A549 (cell line): ENCODE measurements at regions not wholly inside any gene's neighbourhood (a gene's known extent, or its start where the extent isn't known, plus 50 kb on each side); places are given as distances from the start of the nearest gene placed in this dataset.

Experiments
- BHLHE40 ChIP-seq: IDR thresholded peaks from 2 replicates; pipeline ENCODE4 v1.6.1; 2012; ENCODE audit warnings: low read depth, low read length, inconsistent platforms
- CEBPB ChIP-seq, 2 experiments: fragments of >200 bp in 1 of 2; sonication (Bioruptor Twin) in 1 of 2; formaldehyde crosslinking in 1 of 2; IDR thresholded peaks; 2 replicates each; pipeline ENCODE4 v1.6.1; 2012 to 2016
- EP300 ChIP-seq, 2 experiments: fragments of >200 bp; sonication (Bioruptor Twin); formaldehyde crosslinking; IDR thresholded peaks; 2 replicates in 1 of 2; 3 replicates in 1 of 2; pipeline ENCODE4 v1.6.1; 2016 to 2017
- HOXB5 ChIP-seq: fragments of 250-450 bp; sonication (Bioruptor Pico); IDR thresholded peaks from 2 replicates; pipeline ENCODE4 v1.5.0; 2020; ENCODE audit warnings: mild to moderate bottlenecking, moderate library complexity
- JUN ChIP-seq, 2 experiments: fragments of >200 bp; sonication (Bioruptor Twin); formaldehyde crosslinking; IDR thresholded peaks; 2 replicates in 1 of 2; 3 replicates in 1 of 2; pipeline ENCODE4 v1.6.1; 2016 to 2017
- KDM5A ChIP-seq: fragments of 200-600 bp; sonication (generic); IDR thresholded peaks from 2 replicates; pipeline ENCODE4 v1.6.1; 2016; ENCODE audit warnings: antibody characterized with exemption, mild to moderate bottlenecking
- MAZ ChIP-seq: fragments of 150-350 bp; IDR thresholded peaks from 2 replicates; pipeline ENCODE4 v1.6.1; 2014; ENCODE audit warnings: antibody characterized with exemption, low read depth, low read length, borderline replicate concordance
- NR3C1 ChIP-seq: fragments of >200 bp; sonication (Bioruptor Twin); formaldehyde crosslinking; IDR thresholded peaks from 3 replicates; pipeline ENCODE4 v1.6.1; 2017
- POLR2A ChIP-seq: IDR thresholded peaks from 2 replicates; pipeline ENCODE4 v1.6.1; 2012; ENCODE audit warnings: mild to moderate bottlenecking, low read length
- RCOR1 ChIP-seq: fragments of 150-350 bp; IDR thresholded peaks from 2 replicates; pipeline ENCODE4 v1.6.1; 2014; ENCODE audit warnings: antibody characterized with exemption, low read length, low read depth
- RNF2 ChIP-seq: fragments of 200-600 bp; sonication (generic); IDR thresholded peaks from 2 replicates; pipeline ENCODE4 v1.6.1; 2016; ENCODE audit warnings: low read depth, mild to moderate bottlenecking, antibody characterized with exemption, moderate library complexity, borderline replicate concordance
- TF ChIP-seq, protein P1 (sequence below): fragments of >200 bp; sonication (Bioruptor Twin); formaldehyde crosslinking; IDR thresholded peaks from 3 replicates; pipeline ENCODE4 v1.5.1; 2016
- TF ChIP-seq, protein P2 (sequence below): fragments of 250-450 bp; sonication (Bioruptor Pico); IDR thresholded peaks from 2 replicates; pipeline ENCODE4 v1.5.0; 2021; ENCODE audit warnings: mild to moderate bottlenecking, moderate library complexity, borderline replicate concordance

DNA sequence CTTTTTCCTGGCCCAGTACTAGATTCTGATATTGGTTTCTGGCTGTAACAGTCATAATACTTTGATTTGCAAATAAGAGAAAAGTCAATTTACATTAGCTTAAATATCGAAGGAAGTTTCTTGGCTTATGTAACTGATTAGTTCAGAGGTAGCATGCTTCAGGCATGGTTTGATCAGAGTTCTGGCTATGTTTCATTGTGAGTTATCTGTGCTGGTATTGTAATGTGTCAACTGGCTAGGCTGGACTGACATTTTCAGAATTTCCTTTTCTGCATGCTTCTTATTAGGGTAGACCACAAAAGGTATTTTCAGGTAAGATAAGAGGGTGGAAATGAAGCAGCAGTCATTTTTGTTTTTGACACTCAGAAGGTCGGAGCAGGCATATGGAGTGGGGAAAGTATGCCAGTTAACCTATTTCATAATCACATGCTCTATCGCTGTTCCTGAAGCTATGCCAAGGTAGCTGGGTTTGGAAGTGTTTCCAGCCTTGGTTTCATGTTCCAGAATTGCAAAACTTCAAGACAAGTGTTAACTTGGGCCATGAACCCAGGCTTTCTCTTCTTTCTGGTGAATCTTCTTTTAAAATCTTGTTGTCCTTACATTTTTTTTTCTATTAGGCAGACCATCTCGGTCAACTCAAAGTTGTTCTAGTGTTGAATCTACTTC, 244.9 kb downstream of the DHX35 start:
- TF ChIP-seq, protein P1, sequence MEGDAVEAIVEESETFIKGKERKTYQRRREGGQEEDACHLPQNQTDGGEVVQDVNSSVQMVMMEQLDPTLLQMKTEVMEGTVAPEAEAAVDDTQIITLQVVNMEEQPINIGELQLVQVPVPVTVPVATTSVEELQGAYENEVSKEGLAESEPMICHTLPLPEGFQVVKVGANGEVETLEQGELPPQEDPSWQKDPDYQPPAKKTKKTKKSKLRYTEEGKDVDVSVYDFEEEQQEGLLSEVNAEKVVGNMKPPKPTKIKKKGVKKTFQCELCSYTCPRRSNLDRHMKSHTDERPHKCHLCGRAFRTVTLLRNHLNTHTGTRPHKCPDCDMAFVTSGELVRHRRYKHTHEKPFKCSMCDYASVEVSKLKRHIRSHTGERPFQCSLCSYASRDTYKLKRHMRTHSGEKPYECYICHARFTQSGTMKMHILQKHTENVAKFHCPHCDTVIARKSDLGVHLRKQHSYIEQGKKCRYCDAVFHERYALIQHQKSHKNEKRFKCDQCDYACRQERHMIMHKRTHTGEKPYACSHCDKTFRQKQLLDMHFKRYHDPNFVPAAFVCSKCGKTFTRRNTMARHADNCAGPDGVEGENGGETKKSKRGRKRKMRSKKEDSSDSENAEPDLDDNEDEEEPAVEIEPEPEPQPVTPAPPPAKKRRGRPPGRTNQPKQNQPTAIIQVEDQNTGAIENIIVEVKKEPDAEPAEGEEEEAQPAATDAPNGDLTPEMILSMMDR: no peak
- TF ChIP-seq NR3C1 (no peak), RNF2 (no peak), BHLHE40 (no peak), JUN (IDR thresholded peaks at IDR 0.05) (no peak), KDM5A (no peak), MAZ (no peak), POLR2A (no peak), CEBPB (IDR thresholded peaks at IDR 0.05) (no peak), HOXB5 (no peak), RCOR1 (no peak), EP300 (IDR thresholded peaks at IDR 0.05) (no peak)
- TF ChIP-seq, protein P2, sequence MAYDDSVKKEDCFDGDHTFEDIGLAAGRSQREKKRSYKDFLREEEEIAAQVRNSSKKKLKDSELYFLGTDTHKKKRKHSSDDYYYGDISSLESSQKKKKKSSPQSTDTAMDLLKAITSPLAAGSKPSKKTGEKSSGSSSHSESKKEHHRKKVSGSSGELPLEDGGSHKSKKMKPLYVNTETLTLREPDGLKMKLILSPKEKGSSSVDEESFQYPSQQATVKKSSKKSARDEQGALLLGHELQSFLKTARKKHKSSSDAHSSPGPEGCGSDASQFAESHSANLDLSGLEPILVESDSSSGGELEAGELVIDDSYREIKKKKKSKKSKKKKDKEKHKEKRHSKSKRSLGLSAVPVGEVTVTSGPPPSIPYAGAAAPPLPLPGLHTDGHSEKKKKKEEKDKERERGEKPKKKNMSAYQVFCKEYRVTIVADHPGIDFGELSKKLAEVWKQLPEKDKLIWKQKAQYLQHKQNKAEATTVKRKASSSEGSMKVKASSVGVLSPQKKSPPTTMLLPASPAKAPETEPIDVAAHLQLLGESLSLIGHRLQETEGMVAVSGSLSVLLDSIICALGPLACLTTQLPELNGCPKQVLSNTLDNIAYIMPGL (CRISPR knock-in tag): no peak
